ENCODE measurements at regions not wholly inside any gene's neighbourhood (a gene's known extent, or its start where the extent isn't known, plus 50 kb on each side); places are given as distances from the start of the nearest gene placed in this dataset.

DNA sequence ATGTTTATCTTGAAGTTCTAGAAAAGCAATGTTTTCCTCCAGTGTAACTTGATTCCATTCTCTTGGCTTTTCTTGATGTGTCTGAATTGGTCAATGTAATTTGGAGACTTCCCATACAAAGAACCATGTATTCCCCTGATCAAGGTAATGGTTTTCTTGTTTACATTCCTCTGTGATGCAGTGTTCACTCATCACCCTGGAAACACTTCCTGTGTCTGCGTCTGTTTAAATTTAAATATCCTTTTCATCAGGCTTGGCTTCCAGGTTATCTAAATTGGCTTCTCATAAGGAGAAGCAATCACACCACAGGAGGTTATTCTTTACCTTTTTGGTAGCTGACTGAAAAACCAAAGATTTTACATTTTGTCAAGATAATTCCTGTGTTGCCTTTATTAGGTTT lies 237.3 kb upstream of the WSCD1 start:
- Mint-ChIP-seq H3K4me3 (ENCODE audit: low read depth, unreplicated experiment) (no peak overlapping the region), H3K36me3 (ENCODE audit: insufficient read depth, unreplicated experiment) (peaks cover 13% of the 10 kb centered on the region), H3K27me3 (ENCODE audit: unreplicated experiment) (no peaks in the 10 kb centered on the region), H3K27ac (ENCODE audit: unreplicated experiment) (peak overlapping the region; percentile 89), H3K4me1 (ENCODE audit: low read depth, unreplicated experiment) (peaks cover 77% of the 10 kb centered on the region), H3K9me3 (ENCODE audit: low read depth, unreplicated experiment) (peaks cover under 1% of the 10 kb centered on the region)
- CTCF ChIA-PET = no interaction called here
- no peak for DNase-seq
- intact Hi-C loops (cut with micrococcal nuclease; ENCODE audit: unreplicated experiment) = no loop called here
- TF ChIP-seq, protein P1, sequence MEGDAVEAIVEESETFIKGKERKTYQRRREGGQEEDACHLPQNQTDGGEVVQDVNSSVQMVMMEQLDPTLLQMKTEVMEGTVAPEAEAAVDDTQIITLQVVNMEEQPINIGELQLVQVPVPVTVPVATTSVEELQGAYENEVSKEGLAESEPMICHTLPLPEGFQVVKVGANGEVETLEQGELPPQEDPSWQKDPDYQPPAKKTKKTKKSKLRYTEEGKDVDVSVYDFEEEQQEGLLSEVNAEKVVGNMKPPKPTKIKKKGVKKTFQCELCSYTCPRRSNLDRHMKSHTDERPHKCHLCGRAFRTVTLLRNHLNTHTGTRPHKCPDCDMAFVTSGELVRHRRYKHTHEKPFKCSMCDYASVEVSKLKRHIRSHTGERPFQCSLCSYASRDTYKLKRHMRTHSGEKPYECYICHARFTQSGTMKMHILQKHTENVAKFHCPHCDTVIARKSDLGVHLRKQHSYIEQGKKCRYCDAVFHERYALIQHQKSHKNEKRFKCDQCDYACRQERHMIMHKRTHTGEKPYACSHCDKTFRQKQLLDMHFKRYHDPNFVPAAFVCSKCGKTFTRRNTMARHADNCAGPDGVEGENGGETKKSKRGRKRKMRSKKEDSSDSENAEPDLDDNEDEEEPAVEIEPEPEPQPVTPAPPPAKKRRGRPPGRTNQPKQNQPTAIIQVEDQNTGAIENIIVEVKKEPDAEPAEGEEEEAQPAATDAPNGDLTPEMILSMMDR (IDR thresholded peaks at IDR 0.05; ENCODE audit: unreplicated experiment) = no peak
- BruUV-seq (replicated peaks) = no TSS peak

DNA sequence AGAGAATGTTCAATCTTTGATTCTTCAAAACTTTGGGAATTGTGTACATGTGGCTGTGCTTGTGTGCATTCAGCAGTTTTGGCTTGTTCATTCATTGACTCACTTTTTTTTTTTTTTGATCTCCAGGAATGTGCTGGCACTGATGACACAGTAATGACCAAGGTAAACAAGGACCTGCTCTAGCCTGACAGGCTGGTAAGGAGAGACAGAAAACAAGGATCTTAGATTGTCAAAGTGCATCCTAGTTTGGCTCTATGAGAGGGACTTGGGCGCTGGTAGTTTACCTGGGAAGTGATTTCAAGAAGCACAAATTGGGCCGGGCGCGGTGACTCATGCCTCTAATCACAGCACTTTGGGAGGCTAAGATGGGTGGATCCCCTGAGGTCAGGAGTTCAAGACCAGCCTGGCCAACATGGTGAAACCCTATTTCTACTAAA lies 233.1 kb upstream of the WSCD1 start:
- H3K27ac Mint-ChIP-seq (ENCODE audit: unreplicated experiment) = no peak overlapping the region
- CTCF ChIA-PET = no interaction called here
- no TSS peak for BruUV-seq (replicated peaks)

DNA sequence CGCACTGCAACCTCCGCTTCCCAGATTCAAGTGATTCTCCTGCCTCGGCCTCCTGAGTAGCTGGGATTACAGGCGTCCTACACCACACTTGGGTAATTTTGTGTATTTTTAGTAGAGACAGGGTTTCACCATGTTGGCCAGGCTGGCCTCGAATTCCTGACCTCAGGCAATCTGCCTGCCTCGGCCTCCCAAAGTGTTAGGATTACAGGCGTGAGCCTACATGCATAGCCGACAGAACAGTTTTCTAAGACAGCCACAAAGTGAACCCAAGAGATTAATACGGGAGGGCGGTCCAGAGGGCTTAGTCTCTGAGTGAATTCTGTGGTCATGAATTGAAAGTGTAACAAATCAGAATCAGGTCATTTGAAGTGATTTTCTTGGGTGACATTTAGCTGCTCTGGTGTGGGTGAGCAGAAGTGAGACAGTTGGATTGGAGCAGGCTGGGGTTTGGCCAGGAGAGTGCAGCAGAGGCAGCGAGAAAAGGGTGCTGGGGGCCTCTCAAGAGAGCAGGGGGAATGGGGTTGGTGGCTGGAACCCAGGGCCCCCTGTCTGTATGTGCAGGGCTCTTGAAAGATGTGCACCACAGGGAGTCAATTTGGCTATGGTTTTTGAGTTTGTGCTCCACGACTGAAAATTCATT lies 231.4 kb upstream of the WSCD1 start:
- Mint-ChIP-seq H3K4me3 (ENCODE audit: low read depth, unreplicated experiment) (no peak overlapping the region), H3K4me1 (ENCODE audit: low read depth, unreplicated experiment) (peaks cover 31% of the 10 kb centered on the region), H3K36me3 (ENCODE audit: insufficient read depth, unreplicated experiment) (peaks cover 13% of the 10 kb centered on the region), H3K27ac (ENCODE audit: unreplicated experiment) (no peak overlapping the region), H3K9me3 (ENCODE audit: low read depth, unreplicated experiment) (no peaks in the 10 kb centered on the region), H3K27me3 (ENCODE audit: unreplicated experiment) (no peaks in the 10 kb centered on the region)
- intact Hi-C loops (cut with micrococcal nuclease; ENCODE audit: unreplicated experiment) = no loop called here
- BruUV-seq (replicated peaks) = no TSS peak
- TF ChIP-seq, protein P1 (IDR thresholded peaks at IDR 0.05; ENCODE audit: unreplicated experiment) = no peak
- CTCF ChIA-PET = interaction anchor here (0.7 kb wide), 1 partner anchor 880 kb away, joined by 9 read pairs; no protein-coding TSS in a partner anchor
- no peak for DNase-seq

More for the DNA sequence above, 233.1 kb upstream of the WSCD1 start:
- H3K4me3 Mint-ChIP-seq (ENCODE audit: low read depth, unreplicated experiment) = no peak overlapping the region
- TF ChIP-seq, protein P1 (IDR thresholded peaks at IDR 0.05; ENCODE audit: unreplicated experiment) = no peak
- no peaks in the 10 kb centered on the region for H3K27me3 Mint-ChIP-seq (ENCODE audit: unreplicated experiment)
- intact Hi-C loops (cut with micrococcal nuclease; ENCODE audit: unreplicated experiment) = no loop called here
- no peaks in the 10 kb centered on the region for H3K9me3 Mint-ChIP-seq (ENCODE audit: low read depth, unreplicated experiment)
- H3K36me3 Mint-ChIP-seq (ENCODE audit: insufficient read depth, unreplicated experiment) = peaks cover 13% of the 10 kb centered on the region
- DNase-seq = peak; percentile 32
- H3K4me1 Mint-ChIP-seq (ENCODE audit: low read depth, unreplicated experiment) = peaks cover 42% of the 10 kb centered on the region

DNA sequence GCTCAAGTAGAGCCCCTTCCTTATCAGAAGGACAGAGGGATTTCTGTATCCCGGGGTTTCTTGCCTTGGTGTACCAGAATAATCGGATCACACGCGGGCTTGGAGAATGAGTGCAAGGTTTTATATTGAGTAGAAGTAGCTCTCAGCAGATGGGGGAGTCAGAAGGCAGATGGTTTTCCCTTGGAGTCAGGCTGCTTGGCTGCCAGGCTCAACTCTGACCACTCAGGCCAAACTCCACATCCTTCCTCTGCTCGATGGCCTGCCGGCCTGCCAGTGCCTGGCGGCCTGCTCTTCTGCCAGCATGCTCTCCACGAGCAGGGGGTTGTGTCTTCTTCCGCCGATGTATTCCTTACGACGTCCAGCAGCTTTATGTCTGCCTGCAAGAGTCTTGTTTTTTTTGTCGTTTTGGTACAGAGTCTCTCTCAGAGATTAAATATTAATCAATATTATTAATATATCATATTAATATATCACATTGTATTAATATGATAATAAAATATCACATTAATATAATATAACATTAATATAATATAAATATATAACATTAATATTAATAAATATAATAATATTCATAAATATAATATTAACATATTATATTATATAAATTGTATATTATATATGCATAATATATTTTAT lies 229.2 kb upstream of the WSCD1 start:
- Mint-ChIP-seq H3K27me3 (ENCODE audit: unreplicated experiment) (no peaks in the 10 kb centered on the region), H3K4me1 (ENCODE audit: low read depth, unreplicated experiment) (peaks cover 14% of the 10 kb centered on the region), H3K36me3 (ENCODE audit: insufficient read depth, unreplicated experiment) (peaks cover 8% of the 10 kb centered on the region), H3K9me3 (ENCODE audit: low read depth, unreplicated experiment) (no peaks in the 10 kb centered on the region), H3K27ac (ENCODE audit: unreplicated experiment) (no peak overlapping the region), H3K4me3 (ENCODE audit: low read depth, unreplicated experiment) (no peak overlapping the region)
- intact Hi-C loops (cut with micrococcal nuclease; ENCODE audit: unreplicated experiment) = no loop called here
- CTCF ChIA-PET = no interaction called here
- no peak for DNase-seq
- TF ChIP-seq, protein P1 (IDR thresholded peaks at IDR 0.05; ENCODE audit: unreplicated experiment) = no peak
- BruUV-seq (replicated peaks) = no TSS peak
